Mammary epithelial cell (primary cell): ENCODE measurements at regions not wholly inside any gene's neighbourhood (a gene's known extent, or its start where the extent isn't known, plus 50 kb on each side); places are given as distances from the start of the nearest gene placed in this dataset.

ENCODE experiments used
- EZH2 ChIP-seq: IDR thresholded peaks from 2 replicates; pipeline ENCODE4 v1.6.1; 2012; ENCODE audit warnings: low read length, inconsistent platforms, borderline replicate concordance
- TF ChIP-seq, protein P1 (sequence below), 2 donors: IDR thresholded peaks in 1 of 2; conservative IDR thresholded peaks in 1 of 2; 2 replicates each; pipeline ENCODE4 v1.5.1; 2011 to 2012; ENCODE audit warnings: inconsistent platforms in 2 of 2, low read length in 2 of 2, mild to moderate bottlenecking in 2 of 2, control low read depth in 1 of 2, low read depth in 1 of 2; ENCODE audit not compliant: insufficient read depth in 1 of 2; ENCODE audit errors: extremely low read depth in 1 of 2

DNA sequence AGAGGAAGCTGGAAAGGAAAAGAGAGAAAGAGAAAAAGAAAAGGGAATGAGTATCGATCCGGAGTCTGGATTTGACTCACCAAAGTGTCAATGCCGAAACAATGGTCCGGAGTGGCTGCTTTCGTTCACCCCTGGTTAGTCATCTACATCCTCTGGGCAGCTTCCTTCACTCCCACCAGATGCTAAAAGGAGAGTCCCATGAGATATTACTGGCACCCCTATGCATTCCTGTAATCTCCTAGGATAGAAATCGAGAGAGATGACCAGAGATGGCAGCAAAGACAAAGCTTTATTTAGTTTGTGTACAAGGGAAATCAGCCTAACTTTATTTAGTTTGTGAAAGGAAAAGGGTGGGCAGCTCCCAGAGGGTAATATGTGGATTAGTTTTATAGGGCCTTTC, 622.2 kb downstream of the ZPLD1 start:
- TF ChIP-seq, protein P1, sequence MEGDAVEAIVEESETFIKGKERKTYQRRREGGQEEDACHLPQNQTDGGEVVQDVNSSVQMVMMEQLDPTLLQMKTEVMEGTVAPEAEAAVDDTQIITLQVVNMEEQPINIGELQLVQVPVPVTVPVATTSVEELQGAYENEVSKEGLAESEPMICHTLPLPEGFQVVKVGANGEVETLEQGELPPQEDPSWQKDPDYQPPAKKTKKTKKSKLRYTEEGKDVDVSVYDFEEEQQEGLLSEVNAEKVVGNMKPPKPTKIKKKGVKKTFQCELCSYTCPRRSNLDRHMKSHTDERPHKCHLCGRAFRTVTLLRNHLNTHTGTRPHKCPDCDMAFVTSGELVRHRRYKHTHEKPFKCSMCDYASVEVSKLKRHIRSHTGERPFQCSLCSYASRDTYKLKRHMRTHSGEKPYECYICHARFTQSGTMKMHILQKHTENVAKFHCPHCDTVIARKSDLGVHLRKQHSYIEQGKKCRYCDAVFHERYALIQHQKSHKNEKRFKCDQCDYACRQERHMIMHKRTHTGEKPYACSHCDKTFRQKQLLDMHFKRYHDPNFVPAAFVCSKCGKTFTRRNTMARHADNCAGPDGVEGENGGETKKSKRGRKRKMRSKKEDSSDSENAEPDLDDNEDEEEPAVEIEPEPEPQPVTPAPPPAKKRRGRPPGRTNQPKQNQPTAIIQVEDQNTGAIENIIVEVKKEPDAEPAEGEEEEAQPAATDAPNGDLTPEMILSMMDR (conservative IDR thresholded peaks at IDR 0.05 in 1 of 2, IDR thresholded peaks at IDR 0.05 in 1 of 2; ENCODE audit: extremely low read depth in 1 of 2, insufficient read depth in 1 of 2, low read depth in 1 of 2, low read length in 2 of 2), result no peak
- no peak for TF ChIP-seq EZH2
